GM12801 (cell line): ENCODE measurements at regions not wholly inside any gene's neighbourhood (a gene's known extent, or its start where the extent isn't known, plus 50 kb on each side); places are given as distances from the start of the nearest gene placed in this dataset.

Experiments
- TF ChIP-seq, protein P1 (sequence below): IDR thresholded peaks from one replicate; pipeline ENCODE4 v1.5.1; 2011; ENCODE audit warnings: control low read depth; ENCODE audit not compliant: insufficient read length; ENCODE audit errors: extremely low read depth

DNA sequence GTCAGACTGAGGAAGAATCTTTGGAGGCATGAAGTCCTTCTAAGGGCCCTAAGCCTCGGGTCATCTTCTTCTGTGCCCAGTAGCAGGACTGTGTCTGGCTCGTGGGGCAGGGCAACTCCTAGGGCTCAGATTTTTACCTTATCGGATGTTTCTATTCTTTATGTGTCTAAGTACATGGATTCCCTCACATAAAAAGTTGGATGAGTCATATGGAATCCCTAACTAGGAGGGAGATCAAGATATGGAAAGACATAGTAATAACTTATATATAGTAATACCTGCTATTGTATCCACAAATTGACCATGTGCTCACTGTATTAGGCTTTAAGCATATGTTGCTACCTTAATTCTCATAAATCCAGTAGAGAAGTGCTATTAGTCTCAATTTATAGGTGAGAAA, 364.5 kb upstream of the CAMK1G start:
- TF ChIP-seq, protein P1, sequence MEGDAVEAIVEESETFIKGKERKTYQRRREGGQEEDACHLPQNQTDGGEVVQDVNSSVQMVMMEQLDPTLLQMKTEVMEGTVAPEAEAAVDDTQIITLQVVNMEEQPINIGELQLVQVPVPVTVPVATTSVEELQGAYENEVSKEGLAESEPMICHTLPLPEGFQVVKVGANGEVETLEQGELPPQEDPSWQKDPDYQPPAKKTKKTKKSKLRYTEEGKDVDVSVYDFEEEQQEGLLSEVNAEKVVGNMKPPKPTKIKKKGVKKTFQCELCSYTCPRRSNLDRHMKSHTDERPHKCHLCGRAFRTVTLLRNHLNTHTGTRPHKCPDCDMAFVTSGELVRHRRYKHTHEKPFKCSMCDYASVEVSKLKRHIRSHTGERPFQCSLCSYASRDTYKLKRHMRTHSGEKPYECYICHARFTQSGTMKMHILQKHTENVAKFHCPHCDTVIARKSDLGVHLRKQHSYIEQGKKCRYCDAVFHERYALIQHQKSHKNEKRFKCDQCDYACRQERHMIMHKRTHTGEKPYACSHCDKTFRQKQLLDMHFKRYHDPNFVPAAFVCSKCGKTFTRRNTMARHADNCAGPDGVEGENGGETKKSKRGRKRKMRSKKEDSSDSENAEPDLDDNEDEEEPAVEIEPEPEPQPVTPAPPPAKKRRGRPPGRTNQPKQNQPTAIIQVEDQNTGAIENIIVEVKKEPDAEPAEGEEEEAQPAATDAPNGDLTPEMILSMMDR, result no peak

DNA sequence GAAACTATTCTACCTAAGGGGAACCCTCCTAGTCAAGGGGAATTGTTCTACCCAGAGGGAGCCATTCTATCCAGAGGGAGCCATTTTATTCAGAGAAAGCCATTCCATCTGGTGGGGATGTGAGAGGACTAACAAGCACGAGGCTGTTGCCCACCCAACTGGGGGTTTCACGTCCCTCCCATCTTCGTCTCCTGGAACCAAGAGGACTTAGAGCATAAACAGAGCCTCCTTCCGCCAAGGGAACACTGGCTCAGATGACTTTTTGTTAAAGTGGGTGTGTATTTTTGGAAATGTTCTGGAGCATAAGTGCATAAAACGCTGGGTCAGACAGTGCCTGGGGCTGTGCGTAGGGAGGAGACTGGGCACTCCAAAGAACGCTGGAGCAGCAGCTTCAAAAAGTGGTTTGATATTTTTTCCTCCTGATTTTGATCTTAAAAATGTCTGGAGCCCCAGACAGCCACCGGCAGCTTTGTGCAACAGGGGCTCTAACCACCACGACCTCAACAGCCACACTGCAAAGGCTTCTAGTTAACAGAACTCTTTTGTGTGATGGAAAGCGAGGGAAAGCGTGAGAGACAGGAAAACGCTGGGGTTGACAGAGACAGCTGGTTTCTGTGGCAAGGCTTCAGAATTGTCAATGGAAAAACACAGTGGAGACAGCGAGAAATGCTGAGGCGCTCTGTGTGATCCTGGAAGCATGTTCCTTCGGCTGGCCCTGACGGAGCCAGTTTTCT, 363.6 kb upstream of the CAMK1G start:
- TF ChIP-seq, protein P1, result no peak

DNA sequence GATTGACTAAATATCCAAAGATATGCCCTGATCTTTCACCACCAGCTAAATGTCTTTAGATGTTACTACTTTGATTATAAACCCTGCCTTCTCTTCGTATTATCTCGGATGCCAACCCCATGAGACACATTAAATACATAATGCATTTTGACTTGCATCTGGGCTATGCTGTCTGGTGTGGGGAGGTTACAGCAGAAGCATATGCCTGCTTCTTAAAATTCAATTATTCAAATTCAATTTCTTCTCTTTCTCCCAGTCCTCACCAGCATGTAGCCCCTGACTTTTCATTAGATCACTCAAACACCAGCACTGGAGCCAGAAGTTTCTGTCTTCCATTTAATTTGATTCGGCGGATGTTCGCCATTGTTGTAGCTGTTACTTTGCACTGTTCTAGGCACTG, 360.7 kb upstream of the CAMK1G start:
- TF ChIP-seq, protein P1, result no peak

DNA sequence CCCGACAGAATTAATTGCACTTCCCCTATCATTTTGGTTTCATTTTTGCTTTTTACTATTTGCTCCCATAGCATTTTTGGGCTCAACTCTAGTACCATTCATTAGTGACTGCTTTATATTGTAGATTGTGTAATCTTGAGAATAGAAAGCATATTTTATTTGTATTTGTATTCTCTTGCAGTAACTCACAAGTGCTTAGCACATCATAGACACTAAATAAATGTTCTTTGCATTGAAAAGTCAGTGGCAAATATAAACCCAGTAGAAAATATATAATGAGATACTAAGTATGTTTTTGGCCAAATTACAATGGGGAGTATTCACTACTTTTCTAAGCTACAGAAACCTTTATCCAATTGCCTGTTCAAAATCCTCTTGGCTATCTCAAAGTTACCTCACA, 359.7 kb upstream of the CAMK1G start:
- TF ChIP-seq, protein P1, result no peak

DNA sequence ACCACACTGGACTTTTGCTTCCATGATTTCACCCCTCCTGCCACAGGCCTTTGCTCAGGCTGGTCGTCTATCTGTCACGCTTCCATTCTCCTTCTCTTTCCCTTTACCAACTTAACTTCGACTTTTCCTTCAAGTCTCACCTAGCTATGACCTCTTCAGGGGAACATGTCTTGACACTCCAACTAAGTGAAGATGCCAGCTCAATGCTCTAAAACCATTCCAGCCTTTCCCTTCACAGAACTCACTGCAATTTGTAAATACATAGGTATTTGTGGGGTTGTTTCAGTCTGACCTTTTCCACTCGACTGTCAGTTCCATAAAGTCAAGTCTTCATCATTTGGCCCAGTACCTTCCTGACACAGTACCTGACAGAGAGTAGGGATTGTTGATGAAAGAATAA, 358.6 kb upstream of the CAMK1G start:
- TF ChIP-seq, protein P1, result no peak

DNA sequence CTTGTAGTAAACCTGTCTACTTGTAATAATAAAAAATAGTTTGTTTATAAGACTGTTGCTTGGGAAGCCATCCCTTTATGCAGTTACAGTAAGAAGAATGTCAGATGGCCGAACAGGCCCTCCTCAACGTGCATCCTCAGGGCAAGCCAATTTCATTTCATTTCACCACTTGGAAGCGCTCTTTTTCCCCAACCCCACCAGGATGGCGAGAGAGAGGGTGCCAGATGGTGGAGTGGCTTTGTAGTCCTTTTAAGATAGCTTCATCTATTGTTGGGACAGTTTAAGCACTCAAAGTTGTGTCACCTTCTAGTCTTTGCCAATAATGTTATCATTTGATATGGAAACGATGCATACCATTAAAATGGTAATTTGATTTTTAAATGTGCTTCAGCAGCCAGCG, 356.3 kb upstream of the CAMK1G start:
- TF ChIP-seq, protein P1, result no peak

DNA sequence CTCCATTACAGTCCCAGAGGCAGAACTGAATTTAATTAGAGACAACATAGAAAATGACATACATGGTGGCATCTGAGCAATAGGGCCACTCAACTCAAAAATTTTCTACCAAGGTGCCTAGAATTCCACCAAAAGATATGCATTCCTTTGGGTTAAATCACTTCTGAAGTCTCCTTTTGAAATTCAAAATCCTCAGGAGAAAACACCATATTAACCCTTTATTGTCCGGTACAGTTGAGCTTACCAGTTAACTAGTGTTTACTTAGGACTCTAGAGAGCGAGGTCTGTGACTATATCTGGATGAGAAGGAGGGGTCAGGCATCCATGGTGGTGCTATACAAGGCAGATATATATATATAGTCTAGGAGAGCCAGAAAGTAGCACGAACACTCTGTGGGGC, 355.6 kb upstream of the CAMK1G start:
- TF ChIP-seq, protein P1, result no peak
